Body of pancreas (tissue), 4 donors: ENCODE measurements at regions not wholly inside any gene's neighbourhood (a gene's known extent, or its start where the extent isn't known, plus 50 kb on each side); places are given as distances from the start of the nearest gene placed in this dataset.

Experiments used
- POLR2A ChIP-seq, 3 donors: fragments of 450-650 bp; IDR thresholded peaks; one replicate each; pipeline ENCODE4 v1.6.1; 2016; ENCODE audit warnings: antibody characterized with exemption in 3 of 3, mild to moderate bottlenecking in 2 of 3
- TF ChIP-seq, protein P1 (sequence below), 7 experiments: fragments of 450-650 bp in 4 of 7; fragments of 200-600 bp in 3 of 7; sonication (generic) in 3 of 7; IDR thresholded peaks; one replicate each; pipeline ENCODE4 v1.5.1; 2016 to 2019; ENCODE audit warnings: antibody characterized with exemption in 7 of 7

DNA sequence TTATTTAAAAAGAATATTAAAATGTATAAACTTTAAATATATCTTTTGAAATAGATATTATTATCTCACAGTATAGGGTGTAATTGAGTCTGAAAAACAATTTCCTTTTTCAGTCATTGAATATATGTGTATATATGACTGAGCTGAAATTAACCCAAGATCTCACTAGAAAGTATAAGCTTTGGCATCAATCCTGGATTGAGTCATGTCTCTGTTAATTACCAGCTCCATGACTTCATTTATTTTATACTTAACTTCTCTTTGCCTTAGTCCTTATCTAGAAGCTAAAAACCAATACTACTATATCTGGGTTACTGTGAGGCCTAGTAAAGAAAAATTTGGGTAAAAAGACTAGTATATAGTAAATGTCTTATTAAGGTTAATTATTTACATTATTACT lies 1020.3 kb downstream of the LRFN5 start:
- TF ChIP-seq, protein P1, sequence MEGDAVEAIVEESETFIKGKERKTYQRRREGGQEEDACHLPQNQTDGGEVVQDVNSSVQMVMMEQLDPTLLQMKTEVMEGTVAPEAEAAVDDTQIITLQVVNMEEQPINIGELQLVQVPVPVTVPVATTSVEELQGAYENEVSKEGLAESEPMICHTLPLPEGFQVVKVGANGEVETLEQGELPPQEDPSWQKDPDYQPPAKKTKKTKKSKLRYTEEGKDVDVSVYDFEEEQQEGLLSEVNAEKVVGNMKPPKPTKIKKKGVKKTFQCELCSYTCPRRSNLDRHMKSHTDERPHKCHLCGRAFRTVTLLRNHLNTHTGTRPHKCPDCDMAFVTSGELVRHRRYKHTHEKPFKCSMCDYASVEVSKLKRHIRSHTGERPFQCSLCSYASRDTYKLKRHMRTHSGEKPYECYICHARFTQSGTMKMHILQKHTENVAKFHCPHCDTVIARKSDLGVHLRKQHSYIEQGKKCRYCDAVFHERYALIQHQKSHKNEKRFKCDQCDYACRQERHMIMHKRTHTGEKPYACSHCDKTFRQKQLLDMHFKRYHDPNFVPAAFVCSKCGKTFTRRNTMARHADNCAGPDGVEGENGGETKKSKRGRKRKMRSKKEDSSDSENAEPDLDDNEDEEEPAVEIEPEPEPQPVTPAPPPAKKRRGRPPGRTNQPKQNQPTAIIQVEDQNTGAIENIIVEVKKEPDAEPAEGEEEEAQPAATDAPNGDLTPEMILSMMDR (IDR thresholded peaks at IDR 0.05) = no peak
- no peak for TF ChIP-seq POLR2A (IDR thresholded peaks at IDR 0.05)
